ENCODE measurements at regions not wholly inside any gene's neighbourhood (a gene's known extent, or its start where the extent isn't known, plus 50 kb on each side); places are given as distances from the start of the nearest gene placed in this dataset.

DNA sequence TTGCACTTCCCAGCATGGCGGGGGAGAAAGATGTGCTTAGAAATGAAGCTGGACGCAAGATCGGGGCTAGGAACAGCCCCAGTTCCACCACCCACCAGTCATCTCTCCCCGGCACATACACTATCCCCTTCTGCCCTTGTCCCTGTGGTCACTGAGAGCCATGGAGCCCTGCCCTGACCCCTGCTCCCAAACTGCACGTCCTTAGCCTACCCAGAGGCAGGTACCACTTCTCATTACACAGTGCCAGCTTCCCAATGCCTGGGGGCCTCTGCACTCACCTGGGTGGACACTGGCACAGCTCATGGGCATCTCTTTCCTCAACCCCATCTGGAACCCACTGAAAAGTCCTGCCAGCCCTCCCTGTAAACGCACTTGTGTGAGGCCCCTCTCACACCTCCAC is 139.3 kb upstream of the PRR20G start:
- peaks cover 0 to 9% (median 6%) of the 10 kb centered on the region in 4 experiments for H3K27me3 ChIP-seq (replicated peaks in 1 of 4; ENCODE audit: control extremely low read depth in 1 of 4, control insufficient read depth in 3 of 4, insufficient read depth in 4 of 4, low read length in 3 of 4)
- WGBS (ENCODE audit: insufficient coverage) = 76% methylated on average over 5 of the region's 6 CpGs

DNA sequence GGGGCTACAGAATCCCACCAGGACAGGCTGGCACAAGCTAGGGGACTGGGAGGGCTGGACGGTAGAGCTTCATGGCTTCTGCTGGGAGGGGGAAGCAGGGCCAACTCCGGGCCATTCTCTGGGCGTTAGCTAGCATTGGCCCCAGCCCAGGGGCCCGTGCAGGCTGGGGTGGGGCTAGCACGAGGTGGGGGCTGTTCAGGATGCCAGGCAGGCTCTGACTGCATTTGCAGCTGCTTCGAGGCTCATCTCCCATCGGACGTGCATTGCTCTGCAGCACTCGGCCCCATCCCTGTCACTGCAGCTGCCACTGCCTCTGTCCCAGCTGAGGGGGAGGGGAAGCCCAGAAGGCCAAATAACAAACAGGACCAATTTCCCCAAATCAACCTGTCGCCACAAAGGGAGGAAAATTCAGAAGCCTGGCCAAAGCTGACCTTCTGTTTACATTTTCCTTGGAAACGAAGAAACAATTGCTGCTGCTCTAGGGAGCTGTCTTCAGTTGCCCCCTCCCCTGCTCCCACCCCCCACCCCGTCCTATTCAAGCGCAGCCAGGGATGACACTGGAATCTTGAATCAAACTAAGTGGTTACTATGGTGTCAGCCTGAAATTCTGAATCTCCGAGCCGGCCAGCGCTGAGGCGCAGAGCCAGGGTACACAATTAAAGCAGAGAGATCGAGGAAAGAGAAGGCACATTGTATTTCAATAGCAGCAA is 138.8 kb upstream of the PRR20G start:
- Histone ChIP-seq H3K4me3 (ENCODE audit: control extremely low read depth in 1 of 5, extremely low read depth in 1 of 5, insufficient read depth in 1 of 5, low read depth in 2 of 5, low read length in 4 of 5) (no peak overlapping the region), H2AFZ (ENCODE audit: insufficient read depth, low read depth, low read length, poor library complexity, severe bottlenecking) (no peak overlapping the region), H3K9me3 (ENCODE audit: control extremely low read depth in 1 of 3, control insufficient read depth in 2 of 3, insufficient read depth in 1 of 3, low read length in 2 of 3) (no peaks in the 10 kb centered on the region), H3K79me2 (ENCODE audit: control insufficient read depth, insufficient read depth, low read length) (no peaks in the 10 kb centered on the region), H3K4me1 (ENCODE audit: control insufficient read depth in 2 of 2, insufficient read depth in 2 of 2, low read length in 2 of 2) (no peaks in the 10 kb centered on the region), H3K4me2 (replicated peaks; ENCODE audit: low read depth, low read length, poor library complexity, severe bottlenecking) (no peak overlapping the region), H3K36me3 (replicated peaks in 1 of 2; ENCODE audit: control extremely low read depth in 1 of 2, control insufficient read depth in 1 of 2, extremely low read depth in 1 of 2, insufficient read depth in 2 of 2, low read length in 1 of 2) (no peaks in the 10 kb centered on the region), H4K20me1 (ENCODE audit: control insufficient read depth, insufficient read depth, low read length, poor library complexity, severe bottlenecking) (no peaks in the 10 kb centered on the region), H3K27me3 (replicated peaks in 1 of 4; ENCODE audit: control extremely low read depth in 1 of 4, control insufficient read depth in 3 of 4, insufficient read depth in 4 of 4, low read length in 3 of 4) (peaks cover 0 to 9% (median 6%) of the 10 kb centered on the region in 4 experiments), H3K9ac (ENCODE audit: low read length) (no peak overlapping the region), H3K27ac (ENCODE audit: low read length in 2 of 2) (no peak overlapping the region)
- Mint-ChIP-seq H3K4me3 (no peak overlapping the region), H3K9me3 (ENCODE audit: insufficient read depth) (no peaks in the 10 kb centered on the region), H3K27ac (no peak overlapping the region), H3K4me1 (no peaks in the 10 kb centered on the region), H3K27me3 (peaks cover 53% of the 10 kb centered on the region)
- TF ChIP-seq EZH2 (IDR thresholded peaks at IDR 0.05; ENCODE audit: borderline replicate concordance, insufficient read depth, low read depth, low read length, poor library complexity, severe bottlenecking) = no peak
- TF ChIP-seq, protein P1, sequence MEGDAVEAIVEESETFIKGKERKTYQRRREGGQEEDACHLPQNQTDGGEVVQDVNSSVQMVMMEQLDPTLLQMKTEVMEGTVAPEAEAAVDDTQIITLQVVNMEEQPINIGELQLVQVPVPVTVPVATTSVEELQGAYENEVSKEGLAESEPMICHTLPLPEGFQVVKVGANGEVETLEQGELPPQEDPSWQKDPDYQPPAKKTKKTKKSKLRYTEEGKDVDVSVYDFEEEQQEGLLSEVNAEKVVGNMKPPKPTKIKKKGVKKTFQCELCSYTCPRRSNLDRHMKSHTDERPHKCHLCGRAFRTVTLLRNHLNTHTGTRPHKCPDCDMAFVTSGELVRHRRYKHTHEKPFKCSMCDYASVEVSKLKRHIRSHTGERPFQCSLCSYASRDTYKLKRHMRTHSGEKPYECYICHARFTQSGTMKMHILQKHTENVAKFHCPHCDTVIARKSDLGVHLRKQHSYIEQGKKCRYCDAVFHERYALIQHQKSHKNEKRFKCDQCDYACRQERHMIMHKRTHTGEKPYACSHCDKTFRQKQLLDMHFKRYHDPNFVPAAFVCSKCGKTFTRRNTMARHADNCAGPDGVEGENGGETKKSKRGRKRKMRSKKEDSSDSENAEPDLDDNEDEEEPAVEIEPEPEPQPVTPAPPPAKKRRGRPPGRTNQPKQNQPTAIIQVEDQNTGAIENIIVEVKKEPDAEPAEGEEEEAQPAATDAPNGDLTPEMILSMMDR (IDR thresholded peaks at IDR 0.05) = no peak
- WGBS (ENCODE audit: insufficient coverage) = 59% methylated on average over 15 of the region's 18 CpGs
- intact Hi-C loops (cut with micrococcal nuclease) = no loop called here
- POLR2A ChIA-PET = no interaction called here
- DNase-seq = no peak
- no peak for ATAC-seq (ENCODE audit: low read depth)
- CTCF ChIA-PET = no interaction called here

More for the DNA sequence above, 139.3 kb upstream of the PRR20G start:
- Mint-ChIP-seq H3K4me3 (no peak overlapping the region), H3K9me3 (ENCODE audit: insufficient read depth) (no peaks in the 10 kb centered on the region), H3K4me1 (no peaks in the 10 kb centered on the region), H3K27me3 (peaks cover 56% of the 10 kb centered on the region), H3K27ac (no peak overlapping the region)
- H3K4me2 ChIP-seq (replicated peaks; ENCODE audit: low read depth, low read length, poor library complexity, severe bottlenecking) = no peak overlapping the region
- no peak overlapping the region for H2AFZ ChIP-seq (ENCODE audit: insufficient read depth, low read depth, low read length, poor library complexity, severe bottlenecking)
- ChIA-PET CTCF (no interaction called here), POLR2A (no interaction called here)
- no peaks in the 10 kb centered on the region for H3K36me3 ChIP-seq (replicated peaks in 1 of 2; ENCODE audit: control extremely low read depth in 1 of 2, control insufficient read depth in 1 of 2, extremely low read depth in 1 of 2, insufficient read depth in 2 of 2, low read length in 1 of 2)
- no peaks in the 10 kb centered on the region for H3K9me3 ChIP-seq (ENCODE audit: control extremely low read depth in 1 of 3, control insufficient read depth in 2 of 3, insufficient read depth in 1 of 3, low read length in 2 of 3)
- intact Hi-C loops (cut with micrococcal nuclease) = no loop called here
- ATAC-seq (ENCODE audit: low read depth) = no peak
- H3K79me2 ChIP-seq (ENCODE audit: control insufficient read depth, insufficient read depth, low read length) = no peaks in the 10 kb centered on the region
- no peak overlapping the region for H3K27ac ChIP-seq (ENCODE audit: low read length in 2 of 2)
- TF ChIP-seq, protein P1 (IDR thresholded peaks at IDR 0.05) = no peak
- no peak for TF ChIP-seq EZH2 (IDR thresholded peaks at IDR 0.05; ENCODE audit: borderline replicate concordance, insufficient read depth, low read depth, low read length, poor library complexity, severe bottlenecking)
- H3K9ac ChIP-seq (ENCODE audit: low read length) = no peak overlapping the region
- no peaks in the 10 kb centered on the region for H3K4me1 ChIP-seq (ENCODE audit: control insufficient read depth in 2 of 2, insufficient read depth in 2 of 2, low read length in 2 of 2)
- no peak for DNase-seq
- no peaks in the 10 kb centered on the region for H4K20me1 ChIP-seq (ENCODE audit: control insufficient read depth, insufficient read depth, low read length, poor library complexity, severe bottlenecking)
- H3K4me3 ChIP-seq (ENCODE audit: control extremely low read depth in 1 of 5, extremely low read depth in 1 of 5, insufficient read depth in 1 of 5, low read depth in 2 of 5, low read length in 4 of 5) = no peak overlapping the region
